ENCODE measurements at regions not wholly inside any gene's neighbourhood (a gene's known extent, or its start where the extent isn't known, plus 50 kb on each side); places are given as distances from the start of the nearest gene placed in this dataset.

GRCh38 chr3:177437513-177438337, 240.4 kb upstream of the TBL1XR1 start:
- Mint-ChIP-seq H3K36me3 (ENCODE audit: low read depth) (no peaks in the 10 kb centered on the region), H3K4me1 (ENCODE audit: low read depth) (peaks cover 18% of the 10 kb centered on the region), H3K4me3 (ENCODE audit: unreplicated experiment) (no peak overlapping the region), H3K9me3 (ENCODE audit: low read depth) (no peaks in the 10 kb centered on the region), H3K27me3 (ENCODE audit: low read depth) (no peaks in the 10 kb centered on the region), H3K27ac (ENCODE audit: unreplicated experiment) (no peak overlapping the region)
- DNase-seq (ENCODE audit: low spot score) = no peak
- no peak for TF ChIP-seq CTCF (IDR thresholded peaks at IDR 0.05)

GRCh38 chr3:177438596-177439220, 241.4 kb upstream of the TBL1XR1 start:
- TF ChIP-seq CTCF (IDR thresholded peaks at IDR 0.05) = no peak
- Mint-ChIP-seq H3K27ac (ENCODE audit: unreplicated experiment) (no peak overlapping the region), H3K36me3 (ENCODE audit: low read depth) (no peaks in the 10 kb centered on the region), H3K4me3 (ENCODE audit: unreplicated experiment) (no peak overlapping the region), H3K27me3 (ENCODE audit: low read depth) (no peaks in the 10 kb centered on the region), H3K9me3 (ENCODE audit: low read depth) (no peaks in the 10 kb centered on the region), H3K4me1 (ENCODE audit: low read depth) (peaks cover 25% of the 10 kb centered on the region)
- DNase-seq (ENCODE audit: low spot score) = no peak

- DNase-seq (ENCODE audit: low spot score) = no peak
- H3K36me3 Mint-ChIP-seq (ENCODE audit: low read depth) = no peaks in the 10 kb centered on the region
- H3K9me3 Mint-ChIP-seq (ENCODE audit: low read depth) = no peaks in the 10 kb centered on the region
- H3K4me1 Mint-ChIP-seq (ENCODE audit: low read depth) = peaks cover 30% of the 10 kb centered on the region
- no peak for TF ChIP-seq CTCF (IDR thresholded peaks at IDR 0.05)
- H3K4me3 Mint-ChIP-seq (ENCODE audit: unreplicated experiment) = no peak overlapping the region
- H3K27me3 Mint-ChIP-seq (ENCODE audit: low read depth) = no peaks in the 10 kb centered on the region
- no peak overlapping the region for H3K27ac Mint-ChIP-seq (ENCODE audit: unreplicated experiment)
These were observed 242.5 kb upstream of the TBL1XR1 start for GRCh38 chr3:177439694-177440269.

- no peaks in the 10 kb centered on the region for H3K9me3 Mint-ChIP-seq (ENCODE audit: low read depth)
- no peak for TF ChIP-seq CTCF (IDR thresholded peaks at IDR 0.05)
- peaks cover 30% of the 10 kb centered on the region for H3K4me1 Mint-ChIP-seq (ENCODE audit: low read depth)
- no peak overlapping the region for H3K27ac Mint-ChIP-seq (ENCODE audit: unreplicated experiment)
- no peak overlapping the region for H3K4me3 Mint-ChIP-seq (ENCODE audit: unreplicated experiment)
- H3K27me3 Mint-ChIP-seq (ENCODE audit: low read depth) = no peaks in the 10 kb centered on the region
- DNase-seq (ENCODE audit: low spot score) = no peak
- H3K36me3 Mint-ChIP-seq (ENCODE audit: low read depth) = no peaks in the 10 kb centered on the region
These were observed 243.3 kb upstream of the TBL1XR1 start for GRCh38 chr3:177440456-177441104.

- Mint-ChIP-seq H3K36me3 (ENCODE audit: low read depth) (no peaks in the 10 kb centered on the region), H3K9me3 (ENCODE audit: low read depth) (no peaks in the 10 kb centered on the region), H3K4me1 (ENCODE audit: low read depth) (peaks cover 30% of the 10 kb centered on the region), H3K4me3 (ENCODE audit: unreplicated experiment) (no peak overlapping the region), H3K27ac (ENCODE audit: unreplicated experiment) (no peak overlapping the region), H3K27me3 (ENCODE audit: low read depth) (no peaks in the 10 kb centered on the region)
- DNase-seq (ENCODE audit: low spot score) = no peak
- TF ChIP-seq CTCF (IDR thresholded peaks at IDR 0.05) = no peak
These were observed 244.1 kb upstream of the TBL1XR1 start for GRCh38 chr3:177441276-177441812.

All from chondrocyte (in vitro differentiated cells).